ENCODE measurements at regions not wholly inside any gene's neighbourhood (a gene's known extent, or its start where the extent isn't known, plus 50 kb on each side); places are given as distances from the start of the nearest gene placed in this dataset.

- peak; percentile 50 for DNase-seq
Observed at GRCh38 chr15:38046257-38047051, 112.0 kb downstream of the TMCO5A start.

GRCh38 chr15:38048001-38048455, 113.6 kb downstream of the TMCO5A start:
- no peak for DNase-seq

GRCh38 chr15:38049891-38050290, 115.5 kb downstream of the TMCO5A start:
- DNase-seq = no peak

GRCh38 chr15:38050529-38051448, 116.3 kb downstream of the TMCO5A start:
- DNase-seq = peak; percentile 79

- DNase-seq = no peak
Observed at GRCh38 chr15:38053205-38053604, 118.8 kb downstream of the TMCO5A start.

GRCh38 chr15:38053776-38054175, 119.3 kb downstream of the TMCO5A start:
- no peak for DNase-seq

GRCh38 chr15:38054488-38054887, 120.0 kb downstream of the TMCO5A start:
- peak; percentile 81 for DNase-seq

- DNase-seq = no peak
Observed at GRCh38 chr15:38058596-38059075, 124.2 kb downstream of the TMCO5A start.

- DNase-seq = peak; percentile 86
Observed at GRCh38 chr15:38059665-38060064, 125.2 kb downstream of the TMCO5A start.

GRCh38 chr15:38061856-38062649, 127.6 kb downstream of the TMCO5A start:
- no peak for DNase-seq

GRCh38 chr15:38062696-38063095, 128.3 kb downstream of the TMCO5A start:
- peak; percentile 61 for DNase-seq

- no peak for DNase-seq
Observed at GRCh38 chr15:38065721-38066345, 131.4 kb downstream of the TMCO5A start.

GRCh38 chr15:38066612-38067011, 132.2 kb downstream of the TMCO5A start:
- no peak for DNase-seq

GRCh38 chr15:38068626-38069391, 134.4 kb downstream of the TMCO5A start:
- DNase-seq = peak; percentile 92

- peak; percentile 89 for DNase-seq
Observed at GRCh38 chr15:38069511-38070011, 135.1 kb downstream of the TMCO5A start.

- peak; percentile 46 for DNase-seq
Observed at GRCh38 chr15:38070778-38071177, 136.3 kb downstream of the TMCO5A start.

- no peak for DNase-seq
Observed at GRCh38 chr15:38071211-38071972, 137.0 kb downstream of the TMCO5A start.

GRCh38 chr15:38072007-38072347, 137.5 kb downstream of the TMCO5A start:
- no peak for DNase-seq

GRCh38 chr15:38072348-38073177, 138.1 kb downstream of the TMCO5A start:
- peak; percentile 83 for DNase-seq
